Gastrocnemius medialis (tissue), 4 donors: ENCODE measurements at regions not wholly inside any gene's neighbourhood (a gene's known extent, or its start where the extent isn't known, plus 50 kb on each side); places are given as distances from the start of the nearest gene placed in this dataset.

ENCODE experiments used
- ATAC-seq, 2 donors: fragments of 150-250 bp; one replicate each; pipeline ENCODE4 v1.9.1; 2016
- DNase-seq, 2 donors: peaks; one replicate each; pipeline ENCODE4 v3.0.0-alpha.2; 2019
- H3K27ac ChIP-seq, 4 donors: fragments of 200-600 bp; sonication (generic); 1 replicate in 1 of 4; 2 replicates in 3 of 4; pipeline ENCODE4 v1.5.1; 2016 to 2018; ENCODE audit warnings: mild to moderate bottlenecking in 2 of 4, moderate library complexity in 1 of 4
- H3K27me3 ChIP-seq, 3 donors: fragments of 200-600 bp; sonication (generic) in 2 of 3; 1 replicate in 1 of 3; 2 replicates in 2 of 3; pipeline versions ENCODE4 v1.5.1 to v1.6.0; 2016 to 2019; ENCODE audit warnings: mild to moderate bottlenecking in 1 of 3, moderate library complexity in 1 of 3
- H3K36me3 ChIP-seq, 2 donors: fragments of 200-600 bp; sonication (generic) in 1 of 2; one replicate each; pipeline ENCODE4 v1.5.1; 2017 to 2018
- H3K4me1 ChIP-seq, 2 donors: fragments of 200-600 bp; sonication (generic) in 1 of 2; one replicate each; pipeline ENCODE4 v1.5.1; 2016 to 2017; ENCODE audit warnings: mild to moderate bottlenecking in 2 of 2
- H3K4me3 ChIP-seq, 4 donors: fragments of 200-600 bp; sonication (generic) in 3 of 4; 1 replicate in 1 of 4; 2 replicates in 3 of 4; pipeline ENCODE4 v1.5.1; 2016 to 2019; ENCODE audit warnings: mild to moderate bottlenecking in 2 of 4
- H3K9me3 ChIP-seq, 3 donors: fragments of 200-600 bp; sonication (generic) in 2 of 3; 1 replicate in 1 of 3; 2 replicates in 2 of 3; pipeline ENCODE4 v1.5.1; 2016 to 2019
- POLR2A ChIP-seq, 2 donors: fragments of 450-650 bp; IDR thresholded peaks; one replicate each; pipeline ENCODE4 v1.6.1; 2017; ENCODE audit warnings: antibody characterized with exemption in 2 of 2, mild to moderate bottlenecking in 2 of 2, moderate library complexity in 2 of 2
- in situ Hi-C, 4 donors: fragments of 200-750 bp; cut with MboI; loops; one replicate each; pipeline versions ENCODE4 v1.15.0 to v1.8.0; 2017; ENCODE audit warnings: low sequenced_read_pairs in 4 of 4
- intact Hi-C: fragments of 100-400 bp; cut with DNase I; formaldehyde crosslinking; loops from one replicate; pipeline ENCODE4 v1.15.1; 2023; ENCODE audit warnings: low total_unique reads
- TF ChIP-seq, protein P1 (sequence below), 5 experiments: fragments of 450-650 bp in 3 of 5; fragments of 200-600 bp in 2 of 5; sonication (generic) in 2 of 5; IDR thresholded peaks in 4 of 5; conservative IDR thresholded peaks in 1 of 5; 1 replicate in 4 of 5; 2 replicates in 1 of 5; pipeline ENCODE4 v1.5.1; 2016 to 2019; ENCODE audit warnings: antibody characterized with exemption in 5 of 5, mild to moderate bottlenecking in 3 of 5, moderate library complexity in 3 of 5

GRCh38 chr16:50889276-50889675 lies 147.4 kb downstream of the CYLD start:
- DNase-seq, result no peak
- H3K36me3 ChIP-seq, result no peaks in the 10 kb centered on the region
- ATAC-seq, result no peak

GRCh38 chr16:50888486-50889261 lies 146.8 kb downstream of the CYLD start:
- Histone ChIP-seq H3K27me3 (peaks cover 0 to 2% (median 0%) of the 10 kb centered on the region in 3 donors), H3K4me1 (no peaks in the 10 kb centered on the region), H3K27ac (no peak overlapping the region), H3K9me3 (no peaks in the 10 kb centered on the region), H3K36me3 (no peaks in the 10 kb centered on the region), H3K4me3 (no peak overlapping the region)
- TF ChIP-seq, protein P1, sequence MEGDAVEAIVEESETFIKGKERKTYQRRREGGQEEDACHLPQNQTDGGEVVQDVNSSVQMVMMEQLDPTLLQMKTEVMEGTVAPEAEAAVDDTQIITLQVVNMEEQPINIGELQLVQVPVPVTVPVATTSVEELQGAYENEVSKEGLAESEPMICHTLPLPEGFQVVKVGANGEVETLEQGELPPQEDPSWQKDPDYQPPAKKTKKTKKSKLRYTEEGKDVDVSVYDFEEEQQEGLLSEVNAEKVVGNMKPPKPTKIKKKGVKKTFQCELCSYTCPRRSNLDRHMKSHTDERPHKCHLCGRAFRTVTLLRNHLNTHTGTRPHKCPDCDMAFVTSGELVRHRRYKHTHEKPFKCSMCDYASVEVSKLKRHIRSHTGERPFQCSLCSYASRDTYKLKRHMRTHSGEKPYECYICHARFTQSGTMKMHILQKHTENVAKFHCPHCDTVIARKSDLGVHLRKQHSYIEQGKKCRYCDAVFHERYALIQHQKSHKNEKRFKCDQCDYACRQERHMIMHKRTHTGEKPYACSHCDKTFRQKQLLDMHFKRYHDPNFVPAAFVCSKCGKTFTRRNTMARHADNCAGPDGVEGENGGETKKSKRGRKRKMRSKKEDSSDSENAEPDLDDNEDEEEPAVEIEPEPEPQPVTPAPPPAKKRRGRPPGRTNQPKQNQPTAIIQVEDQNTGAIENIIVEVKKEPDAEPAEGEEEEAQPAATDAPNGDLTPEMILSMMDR (IDR thresholded peaks at IDR 0.05 in 4 of 5, conservative IDR thresholded peaks at IDR 0.05 in 1 of 5), result no peak
- no peak for TF ChIP-seq POLR2A (IDR thresholded peaks at IDR 0.05)
- intact Hi-C loops (no loop called here), in situ Hi-C loops (no loop called here)
- DNase-seq (no peak), ATAC-seq (no peak)

More at GRCh38 chr16:50889276-50889675, 147.4 kb downstream of the CYLD start:
- Histone ChIP-seq H3K9me3 (no peaks in the 10 kb centered on the region), H3K27ac (no peak overlapping the region), H3K27me3 (peaks cover 0 to 2% (median 0%) of the 10 kb centered on the region in 3 donors), H3K4me3 (no peak overlapping the region), H3K4me1 (no peaks in the 10 kb centered on the region)
- TF ChIP-seq, protein P1 (IDR thresholded peaks at IDR 0.05 in 4 of 5, conservative IDR thresholded peaks at IDR 0.05 in 1 of 5), result no peak
- intact Hi-C loops, result no loop called here
- in situ Hi-C loops, result no loop called here

DNA sequence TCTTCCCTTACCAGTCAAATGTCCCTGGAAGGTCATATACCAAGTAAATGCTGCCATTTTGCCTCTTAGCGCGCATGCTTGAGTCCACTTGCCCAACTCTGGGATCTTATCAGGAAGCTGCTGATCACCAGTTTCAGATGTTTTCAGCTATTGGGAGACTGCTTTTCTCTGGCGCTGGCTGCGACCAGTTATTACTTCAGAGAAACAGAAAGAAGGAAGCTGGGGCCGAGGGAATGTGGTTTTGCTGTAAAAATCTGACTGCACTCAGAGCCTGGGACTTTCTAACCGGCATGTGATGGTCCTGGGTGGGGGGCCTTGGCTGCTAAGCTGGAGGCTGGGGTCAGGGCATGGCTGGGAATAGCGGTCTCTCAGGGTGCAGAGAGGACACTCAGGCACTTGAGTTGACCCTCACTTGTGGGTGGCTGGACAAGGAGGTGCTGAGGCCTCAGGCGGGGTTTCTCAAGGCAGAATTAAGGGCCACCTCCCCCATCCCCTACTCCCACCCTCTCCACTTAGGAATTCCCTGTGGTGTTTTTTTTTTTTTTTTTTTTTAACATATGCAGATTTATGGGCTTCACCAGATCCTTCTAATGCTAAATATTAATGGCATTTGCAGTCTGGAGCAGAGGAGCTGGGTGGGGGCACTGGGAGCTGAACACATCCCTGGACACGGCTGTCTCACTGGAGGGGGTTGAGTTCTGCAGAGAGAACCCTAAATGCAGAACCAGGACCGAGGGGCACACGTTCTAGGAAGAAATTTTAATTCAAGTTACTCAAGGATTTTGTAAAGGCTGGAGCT lies 145.8 kb downstream of the CYLD start:
- intact Hi-C loops (no loop called here), in situ Hi-C loops (no loop called here)
- H3K4me1 ChIP-seq, result no peaks in the 10 kb centered on the region
- no peaks in the 10 kb centered on the region for H3K9me3 ChIP-seq
- TF ChIP-seq, protein P1 (IDR thresholded peaks at IDR 0.05 in 4 of 5, conservative IDR thresholded peaks at IDR 0.05 in 1 of 5), result no peak
- no peak overlapping the region for H3K27ac ChIP-seq
- peaks cover 0 to 2% (median 0%) of the 10 kb centered on the region in 3 donors for H3K27me3 ChIP-seq
- H3K4me3 ChIP-seq, result no peak overlapping the region
- ATAC-seq (no peak), DNase-seq (no peak)
- no peaks in the 10 kb centered on the region for H3K36me3 ChIP-seq

- ATAC-seq (no peak), DNase-seq (no peak)
- TF ChIP-seq, protein P1 (IDR thresholded peaks at IDR 0.05 in 4 of 5, conservative IDR thresholded peaks at IDR 0.05 in 1 of 5), result no peak
- no peak for TF ChIP-seq POLR2A (IDR thresholded peaks at IDR 0.05)
- no peaks in the 10 kb centered on the region for H3K4me1 ChIP-seq
- peaks cover 0 to 4% (median 0%) of the 10 kb centered on the region in 3 donors for H3K27me3 ChIP-seq
- intact Hi-C loops (no loop called here), in situ Hi-C loops (no loop called here)
- no peaks in the 10 kb centered on the region for H3K36me3 ChIP-seq
- no peak overlapping the region for H3K27ac ChIP-seq
- no peak overlapping the region for H3K4me3 ChIP-seq
- no peaks in the 10 kb centered on the region for H3K9me3 ChIP-seq
Measured at GRCh38 chr16:50884066-50884860, 142.4 kb downstream of the CYLD start.
